Medulla oblongata (tissue), 1 donor: ENCODE measurements at regions not wholly inside any gene's neighbourhood (a gene's known extent, or its start where the extent isn't known, plus 50 kb on each side); places are given as distances from the start of the nearest gene placed in this dataset.

ENCODE experiments used
- DNase-seq: peaks from one replicate; pipeline ENCODE4 v3.0.0-alpha.2; 2015; ENCODE audit errors: extremely low spot score

GRCh38 chr18:37967261-37967660, 401.7 kb upstream of the CELF4 start:
- DNase-seq, result no peak

- no peak for DNase-seq
Observed at GRCh38 chr18:37965572-37965970, 400.0 kb upstream of the CELF4 start.

GRCh38 chr18:37964885-37965571, 399.4 kb upstream of the CELF4 start:
- DNase-seq, result no peak

- DNase-seq, result no peak
Observed at GRCh38 chr18:37963837-37964236, 398.2 kb upstream of the CELF4 start.

- DNase-seq, result no peak
Observed at GRCh38 chr18:37962316-37962966, 396.8 kb upstream of the CELF4 start.

- DNase-seq, result no peak
Observed at GRCh38 chr18:37958499-37958898, 392.9 kb upstream of the CELF4 start.

GRCh38 chr18:37956902-37957301, 391.3 kb upstream of the CELF4 start:
- DNase-seq, result no peak

GRCh38 chr18:37956020-37956419, 390.4 kb upstream of the CELF4 start:
- DNase-seq, result no peak

- no peak for DNase-seq
Observed at GRCh38 chr18:37955201-37955600, 389.6 kb upstream of the CELF4 start.

GRCh38 chr18:37953876-37954275, 388.3 kb upstream of the CELF4 start:
- DNase-seq, result no peak

GRCh38 chr18:37948471-37948870, 382.9 kb upstream of the CELF4 start:
- DNase-seq, result no peak

- DNase-seq, result no peak
Observed at GRCh38 chr18:37946324-37946723, 380.7 kb upstream of the CELF4 start.

- DNase-seq, result no peak
Observed at GRCh38 chr18:37944700-37945270, 379.2 kb upstream of the CELF4 start.

- DNase-seq, result no peak
Observed at GRCh38 chr18:37937287-37937686, 371.7 kb upstream of the CELF4 start.

- DNase-seq, result peak; percentile 38
Observed at GRCh38 chr18:37935086-37935485, 369.5 kb upstream of the CELF4 start.

- no peak for DNase-seq
Observed at GRCh38 chr18:37930640-37931039, 365.0 kb upstream of the CELF4 start.

- DNase-seq, result no peak
Observed at GRCh38 chr18:37922162-37922561, 356.6 kb upstream of the CELF4 start.

GRCh38 chr18:37920865-37921264, 355.3 kb upstream of the CELF4 start:
- DNase-seq, result no peak

- DNase-seq, result no peak
Observed at GRCh38 chr18:37913051-37913450, 347.5 kb upstream of the CELF4 start.

- DNase-seq, result no peak
Observed at GRCh38 chr18:37902344-37902743, 336.7 kb upstream of the CELF4 start.

- DNase-seq, result no peak
Observed at GRCh38 chr18:37900326-37900725, 334.7 kb upstream of the CELF4 start.

GRCh38 chr18:37889963-37890362, 324.4 kb upstream of the CELF4 start:
- DNase-seq, result no peak

- no peak for DNase-seq
Observed at GRCh38 chr18:37874721-37875120, 309.1 kb upstream of the CELF4 start.
